H1 (cell line): ENCODE measurements at regions not wholly inside any gene's neighbourhood (a gene's known extent, or its start where the extent isn't known, plus 50 kb on each side); places are given as distances from the start of the nearest gene placed in this dataset.

Experiments used
- CTCF ChIA-PET: fragments of 300-600 bp; sonication (Branson Sonifier 250); formaldehyde crosslinking; loops from one replicate; lab custom pipeline; 2021; ENCODE audit not compliant: partially characterized antibody; lab: Charles Lee
- POLR2A ChIA-PET: fragments of 300-600 bp; sonication (Branson Sonifier 250); formaldehyde crosslinking; loops from one replicate; lab custom pipeline; 2021; ENCODE audit warnings: inconsistent platforms; ENCODE audit not compliant: partially characterized antibody; lab: Charles Lee
- DNase-seq, 2 experiments: peaks; one replicate each; pipeline versions ENCODE4 v3.0.0 to v3.0.0-alpha.2; 2010 to 2022; ENCODE audit warnings: low spot score in 2 of 2, low read depth in 1 of 2, mixed read lengths in 1 of 2
- FAIRE-seq: peaks from 2 replicates; lab custom pipeline; 2011; peaks lifted over from hg19 to GRCh38; lab: Jason Lieb, UNC
- H2AFZ ChIP-seq: 2 replicates; pipeline ENCODE4 v1.8.1; 2012; ENCODE audit warnings: low read length, inconsistent platforms
- H2AK5ac ChIP-seq: 2 replicates; pipeline ENCODE4 v1.6.1; 2013; ENCODE audit warnings: low read depth, low read length
- H2BK120ac ChIP-seq: replicated peaks from 2 replicates; pipeline ENCODE3; 2013; ENCODE audit warnings: low read depth, low read length, inconsistent platforms
- H2BK12ac ChIP-seq: 2 replicates; pipeline ENCODE4 v1.6.1; 2013; ENCODE audit warnings: low read depth, low read length
- H2BK15ac ChIP-seq: 2 replicates; pipeline ENCODE4 v1.6.1; 2013; ENCODE audit warnings: low read length
- H2BK20ac ChIP-seq: 2 replicates; pipeline ENCODE4 v1.6.1; 2013; ENCODE audit warnings: low read length
- H2BK5ac ChIP-seq: 2 replicates; pipeline ENCODE4 v1.6.1; 2013; ENCODE audit warnings: low read depth, low read length
- H3K14ac ChIP-seq: 2 replicates; pipeline ENCODE4 v1.6.1; 2013; ENCODE audit warnings: inconsistent platforms; ENCODE audit not compliant: insufficient read length
- H3K18ac ChIP-seq: 2 replicates; pipeline ENCODE4 v1.6.1; 2013; ENCODE audit warnings: low read length; ENCODE audit errors: extremely low read depth
- H3K23ac ChIP-seq: 2 replicates; pipeline ENCODE4 v1.6.1; 2013; ENCODE audit warnings: inconsistent platforms; ENCODE audit not compliant: insufficient read length
- H3K23me2 ChIP-seq: 2 replicates; pipeline ENCODE4 v1.6.1; 2013; ENCODE audit warnings: low read depth, low read length
- H3K27ac ChIP-seq: 2 replicates; pipeline ENCODE4 v1.6.1; 2011; ENCODE audit warnings: low read depth, low read length, inconsistent platforms
- H3K27me3 ChIP-seq, 4 experiments: replicated peaks in 1 of 4; 1 replicate in 1 of 4; 2 replicates in 3 of 4; pipeline versions ENCODE4 v1.6.1 to v1.8.1; 2011 to 2013; ENCODE audit warnings: low read length in 3 of 4, mild to moderate bottlenecking in 3 of 4, inconsistent platforms in 2 of 4, mixed read lengths in 2 of 4, moderate library complexity in 1 of 4; ENCODE audit not compliant: control insufficient read depth in 3 of 4, insufficient read depth in 3 of 4; ENCODE audit errors: extremely low read depth in 1 of 4
- H3K36me3 ChIP-seq, 4 experiments: 2 replicates each; pipeline versions ENCODE4 v1.6.1 to v1.8.1; 2011 to 2013; ENCODE audit warnings: mild to moderate bottlenecking in 4 of 4, low read length in 3 of 4, moderate library complexity in 2 of 4, control low read depth in 1 of 4, inconsistent platforms in 1 of 4; ENCODE audit not compliant: insufficient read depth in 4 of 4, control insufficient read depth in 2 of 4
- H3K4ac ChIP-seq: replicated peaks from 2 replicates; pipeline ENCODE3; 2013; ENCODE audit warnings: low read length, low read depth, mixed read lengths, inconsistent platforms; ENCODE audit not compliant: insufficient read length
- H3K4me1 ChIP-seq, 4 experiments: replicated peaks in 1 of 4; 1 replicate in 1 of 4; 2 replicates in 3 of 4; pipeline versions ENCODE4 v1.6.1 to v1.8.1; 2011 to 2013; ENCODE audit warnings: low read length in 3 of 4, inconsistent platforms in 2 of 4, mixed read lengths in 1 of 4; ENCODE audit not compliant: insufficient read depth in 4 of 4, control insufficient read depth in 3 of 4
- H3K4me2 ChIP-seq, 2 experiments: 2 replicates each; pipeline versions ENCODE4 v1.6.1 to v1.8.1; 2011 to 2013; ENCODE audit warnings: low read depth in 2 of 2, low read length in 2 of 2, control low read depth in 1 of 2, inconsistent platforms in 1 of 2, mild to moderate bottlenecking in 1 of 2; ENCODE audit not compliant: insufficient read depth in 1 of 2
- H3K4me3 ChIP-seq, 4 experiments: fragments of 200-600, 300-600 bp in 1 of 4; sonication (generic), shearing (Covaris generic), sonication (Bioruptor Twin) in 1 of 4; 2 replicates each; pipeline versions ENCODE4 v1.5.1 to v1.8.1; 2011 to 2016; ENCODE audit warnings: low read length in 4 of 4, low read depth in 3 of 4, control low read depth in 2 of 4, inconsistent platforms in 2 of 4, mild to moderate bottlenecking in 2 of 4, mixed read lengths in 1 of 4, moderate library complexity in 1 of 4; ENCODE audit not compliant: insufficient read depth in 2 of 4; ENCODE audit errors: extremely low read depth in 1 of 4
- H3K56ac ChIP-seq: replicated peaks from 2 replicates; pipeline ENCODE3; 2013; ENCODE audit warnings: low read depth, mild to moderate bottlenecking, mixed read lengths, low read length, inconsistent platforms; ENCODE audit not compliant: insufficient read length
- H3K79me1 ChIP-seq: 2 replicates; pipeline ENCODE4 v1.6.1; 2013; ENCODE audit warnings: low read depth, low read length, control low read depth
- H3K79me2 ChIP-seq, 2 experiments: 2 replicates each; pipeline versions ENCODE4 v1.6.1 to v1.8.1; 2012 to 2013; ENCODE audit warnings: low read length in 2 of 2, mild to moderate bottlenecking in 2 of 2, inconsistent platforms in 1 of 2; ENCODE audit not compliant: insufficient read depth in 2 of 2, control insufficient read depth in 1 of 2
- H3K9ac ChIP-seq, 4 experiments: replicated peaks in 1 of 4; 1 replicate in 1 of 4; 2 replicates in 3 of 4; pipeline versions ENCODE4 v1.6.1 to v1.8.1; 2011 to 2013; ENCODE audit warnings: low read depth in 3 of 4, low read length in 3 of 4, control low read depth in 2 of 4, mild to moderate bottlenecking in 2 of 4, moderate library complexity in 2 of 4, inconsistent platforms in 1 of 4; ENCODE audit errors: extremely low read depth in 1 of 4
- H3K9me3 ChIP-seq, 2 experiments: 2 replicates each; pipeline versions ENCODE4 v1.6.1 to v1.8.1; 2012 to 2013; ENCODE audit warnings: mild to moderate bottlenecking in 2 of 2, moderate library complexity in 2 of 2, control low read depth in 1 of 2, inconsistent platforms in 1 of 2, low read depth in 1 of 2, low read length in 1 of 2, mixed read lengths in 1 of 2; ENCODE audit not compliant: insufficient read depth in 2 of 2
- H4K20me1 ChIP-seq, 2 experiments: replicated peaks in 1 of 2; 2 replicates each; pipeline versions ENCODE3 to v1.8.1; 2011 to 2013; ENCODE audit warnings: inconsistent platforms in 2 of 2, low read length in 2 of 2, mild to moderate bottlenecking in 1 of 2; ENCODE audit not compliant: insufficient read depth in 2 of 2, control insufficient read depth in 1 of 2
- H4K5ac ChIP-seq: 2 replicates; pipeline ENCODE4 v1.6.1; 2013; ENCODE audit warnings: low read length, low read depth, mixed read lengths, inconsistent platforms; ENCODE audit not compliant: insufficient read length
- H4K8ac ChIP-seq: 2 replicates; pipeline ENCODE4 v1.8.0; 2013; ENCODE audit warnings: mild to moderate bottlenecking, moderate library complexity, low read length, inconsistent platforms; ENCODE audit not compliant: insufficient read depth; ENCODE audit errors: extremely low read depth
- H4K91ac ChIP-seq: replicated peaks from 2 replicates; pipeline ENCODE3; 2013; ENCODE audit warnings: low read length, mixed read lengths, inconsistent platforms; ENCODE audit not compliant: insufficient read length
- BRCA1 ChIP-seq: IDR thresholded peaks from 2 replicates; pipeline ENCODE4 v1.6.1; 2012; ENCODE audit warnings: low read depth, low read length, improper control_type of control experiment
- WGBS, 2 experiments: shearing (Covaris generic) in 1 of 2; methylation state at CpG; one replicate each; pipeline versions ENCODE4 v1.1.6 to v1.1.7; 2013 to 2015; ENCODE audit warnings: low lambda C conversion rate in 2 of 2, mixed read lengths in 2 of 2, inconsistent platforms in 1 of 2, low coverage in 1 of 2, missing lambda C conversion rate in 1 of 2; ENCODE audit not compliant: insufficient replicate concordance in 2 of 2, insufficient coverage in 1 of 2, insufficient read length in 1 of 2; ENCODE audit errors: extremely low coverage in 1 of 2, missing lambda C conversion rate in 1 of 2; 5-methylcytosine and 5-hydroxymethylcytosine counted together

DNA sequence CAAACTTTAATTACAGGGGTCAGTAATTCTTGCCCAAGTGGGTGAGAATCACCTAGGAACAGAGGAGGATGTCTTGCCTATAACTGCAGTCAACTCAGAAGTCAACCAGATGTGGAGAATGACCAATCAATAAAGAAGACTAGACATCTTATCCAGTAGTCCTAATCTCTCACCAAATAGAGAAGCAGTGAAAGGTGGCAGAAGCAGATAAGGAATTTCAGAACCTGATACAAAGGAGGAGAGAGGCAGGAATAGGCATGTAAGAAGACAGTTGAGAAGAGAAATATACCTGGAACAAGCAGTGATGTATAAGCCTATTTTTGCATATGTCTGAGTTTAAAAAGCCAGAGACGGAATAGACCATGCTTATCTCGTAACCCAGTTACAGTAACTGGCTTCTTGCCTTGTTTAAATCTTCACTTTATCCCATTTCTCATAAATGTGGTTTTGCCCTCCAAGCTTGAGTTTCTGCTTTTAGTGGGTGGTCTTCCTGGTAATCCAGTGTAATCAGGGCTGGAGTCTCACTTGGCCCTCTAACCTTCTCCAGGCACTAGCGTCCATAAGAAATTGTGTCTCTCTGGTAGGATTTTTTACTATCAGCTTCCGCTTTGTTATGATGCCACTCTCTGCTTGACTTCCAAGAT, 401.0 kb downstream of the SUCLG1 start:
- no peak overlapping the region for H2BK15ac ChIP-seq
- no peaks in the 10 kb centered on the region for H3K79me2 ChIP-seq
- H3K4me2 ChIP-seq, result no peak overlapping the region
- FAIRE-seq, result no peak
- H2BK20ac ChIP-seq, result no peak overlapping the region
- no peak overlapping the region for H2AFZ ChIP-seq
- H3K23ac ChIP-seq, result no peak overlapping the region
- H3K27ac ChIP-seq, result no peak overlapping the region
- H3K79me1 ChIP-seq, result no peaks in the 10 kb centered on the region
- H2BK120ac ChIP-seq, result no peak overlapping the region
- no peak for DNase-seq
- H3K4me3 ChIP-seq, result no peak overlapping the region
- H3K18ac ChIP-seq, result no peak overlapping the region
- no peak overlapping the region for H3K56ac ChIP-seq
- no peak overlapping the region for H2AK5ac ChIP-seq
- H3K36me3 ChIP-seq, result no peaks in the 10 kb centered on the region
- CTCF ChIA-PET, result no interaction called here
- H3K9ac ChIP-seq, result no peak overlapping the region
- no peak overlapping the region for H4K5ac ChIP-seq
- no peaks in the 10 kb centered on the region for H4K20me1 ChIP-seq
- TF ChIP-seq BRCA1, result no peak
- TF ChIP-seq, all 59 proteins: peak for 0
- no peak overlapping the region for H3K14ac ChIP-seq
- H4K91ac ChIP-seq, result no peak overlapping the region
- H3K27me3 ChIP-seq, result no peaks in the 10 kb centered on the region
- no peaks in the 10 kb centered on the region; the same call in 1 of the 2 replicates for H3K23me2 ChIP-seq
- 95% methylated on average over 4 of the region's 4 CpGs; no CpG with 5 or more reads in 1 of the 2 experiments for WGBS, 2 experiments
- no peak overlapping the region for H2BK5ac ChIP-seq
- H3K4ac ChIP-seq, result no peak overlapping the region
- H3K4me1 ChIP-seq, result peaks cover 0 to 2% (median 0%) of the 10 kb centered on the region in 4 experiments; a peak in 1 of 7 replicates
- no peak overlapping the region for H2BK12ac ChIP-seq
- H4K8ac ChIP-seq, result no peak overlapping the region
- H3K9me3 ChIP-seq, result no peaks in the 10 kb centered on the region
- POLR2A ChIA-PET, result no interaction called here
